Ramos (cell line): ENCODE measurements at regions not wholly inside any gene's neighbourhood (a gene's known extent, or its start where the extent isn't known, plus 50 kb on each side); places are given as distances from the start of the nearest gene placed in this dataset.

Experiments used
- in situ Hi-C: fragments of 300-500 bp; cut with MboI; formaldehyde crosslinking; loops from one replicate; pipeline ENCODE4 v1.14.3; 2022; ENCODE audit warnings: low sequenced_read_pairs; ENCODE audit not compliant: unreplicated experiment

DNA sequence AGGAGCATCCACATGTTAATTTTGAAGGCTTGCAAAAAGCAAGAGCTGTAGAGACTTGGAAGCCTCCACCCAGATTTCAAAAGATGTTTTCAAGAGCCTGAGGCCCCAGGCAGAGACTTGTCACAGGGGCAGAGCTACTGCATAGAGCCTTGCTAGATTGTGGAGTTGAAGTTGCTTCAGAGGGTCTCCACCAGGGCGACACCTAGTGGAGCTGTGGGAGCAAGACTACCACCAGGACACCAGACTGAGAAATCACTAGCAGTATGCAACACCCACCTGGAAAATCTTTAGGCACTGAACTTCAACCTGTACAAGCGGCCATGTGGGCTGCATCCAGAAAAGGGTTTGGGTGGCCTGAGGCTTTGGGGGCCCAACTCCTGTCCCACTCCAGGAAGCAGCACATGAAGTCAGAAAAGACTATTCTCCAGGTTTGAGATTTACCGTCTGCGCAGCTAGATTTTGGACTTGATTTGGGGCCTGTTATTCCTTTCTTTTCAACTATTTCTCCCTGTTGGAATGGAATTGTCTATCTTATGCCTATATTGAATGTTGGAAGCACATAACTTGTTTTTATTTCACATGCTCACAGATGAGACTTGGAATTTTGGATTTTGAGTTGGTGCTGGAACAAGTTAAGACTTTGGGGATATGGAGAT lies 508.6 kb downstream of the FLRT2 start:
- in situ Hi-C loops, result no loop called here

- in situ Hi-C loops, result no loop called here
Measured at GRCh38 chr14:86035882-86036281, 505.9 kb downstream of the FLRT2 start.

GRCh38 chr14:86027990-86028389 lies 498.0 kb downstream of the FLRT2 start:
- in situ Hi-C loops, result no loop called here

GRCh38 chr14:86027144-86027543 lies 497.2 kb downstream of the FLRT2 start:
- in situ Hi-C loops, result no loop called here

- in situ Hi-C loops, result no loop called here
Measured at GRCh38 chr14:86022031-86022629, 492.2 kb downstream of the FLRT2 start.

DNA sequence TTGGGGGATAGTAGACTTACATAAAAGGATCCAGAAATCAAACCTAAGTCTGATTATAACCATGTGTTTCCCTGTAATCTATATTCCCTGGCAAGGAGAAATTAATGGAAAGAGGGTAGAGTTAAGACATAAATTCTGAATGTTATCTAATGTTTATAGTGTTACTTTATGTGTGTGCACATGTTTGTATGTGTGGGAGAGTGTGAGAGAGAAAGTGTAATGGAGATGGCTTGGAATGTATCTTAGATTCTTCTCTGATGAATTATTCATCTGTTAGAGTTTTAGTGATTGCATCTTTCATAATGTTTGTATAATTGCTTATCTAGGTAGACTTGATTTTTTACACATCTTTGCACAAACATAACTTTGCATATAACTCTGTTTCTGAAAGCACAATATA lies 490.9 kb downstream of the FLRT2 start:
- in situ Hi-C loops, result no loop called here

DNA sequence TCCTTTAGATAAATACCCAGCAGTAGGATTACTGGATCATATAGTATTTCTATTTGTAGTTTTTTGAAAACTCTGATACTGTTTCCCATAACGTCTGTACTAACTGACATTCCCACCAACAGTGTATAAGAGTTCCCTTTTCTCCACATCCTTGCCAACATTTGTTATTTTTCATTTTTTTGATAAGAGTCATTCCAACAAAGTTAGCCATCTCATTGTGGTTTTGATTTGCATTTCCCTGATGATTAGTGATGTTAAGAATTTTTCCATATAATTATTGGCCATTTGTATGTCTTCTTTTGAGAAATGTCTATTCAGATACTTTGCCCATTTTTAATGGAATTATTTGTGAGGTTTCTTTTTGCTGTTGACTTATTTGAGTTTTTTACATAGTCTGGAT lies 486.0 kb downstream of the FLRT2 start:
- in situ Hi-C loops, result no loop called here

- in situ Hi-C loops, result no loop called here
Measured at GRCh38 chr14:86015511-86015910, 485.6 kb downstream of the FLRT2 start.

DNA sequence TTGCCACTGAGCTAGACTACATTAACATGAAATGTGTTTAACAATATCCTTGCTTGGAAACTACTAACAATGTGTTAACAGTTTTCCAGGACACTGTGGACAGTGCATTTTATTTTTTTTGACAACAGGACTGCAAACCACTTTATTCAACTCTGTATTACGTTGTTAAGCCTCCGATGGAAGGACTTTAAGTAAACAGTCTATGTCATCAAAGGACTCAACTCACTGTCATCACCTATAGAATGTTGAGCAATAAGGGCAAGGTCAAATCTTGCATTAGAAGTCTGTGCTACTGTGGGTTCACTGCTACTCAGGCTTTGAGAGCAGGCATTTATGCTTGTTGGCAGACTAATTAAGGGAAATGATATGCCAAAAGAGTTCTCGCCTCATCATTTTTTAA lies 483.7 kb downstream of the FLRT2 start:
- in situ Hi-C loops, result no loop called here

GRCh38 chr14:86012461-86012860 lies 482.5 kb downstream of the FLRT2 start:
- in situ Hi-C loops, result no loop called here

DNA sequence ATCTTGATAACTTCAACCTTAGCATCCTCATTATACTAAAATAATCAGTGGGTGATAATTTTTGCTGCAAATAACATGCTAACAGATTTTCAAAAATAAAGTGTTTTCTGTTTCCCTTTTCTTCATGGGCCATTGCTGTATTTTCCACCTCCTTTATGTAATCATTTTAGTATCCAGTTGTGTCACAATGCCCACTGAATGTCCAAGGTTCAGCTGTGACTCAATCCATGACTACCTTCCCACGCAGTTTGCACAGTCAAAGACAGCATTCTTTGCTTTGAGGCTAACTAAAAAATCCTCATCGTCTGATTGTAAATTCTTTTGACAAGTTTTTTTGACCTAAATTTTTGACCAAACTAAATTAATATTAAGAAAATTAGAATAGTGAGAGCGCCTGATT lies 474.1 kb downstream of the FLRT2 start:
- in situ Hi-C loops, result no loop called here

GRCh38 chr14:85996551-85996950 lies 466.6 kb downstream of the FLRT2 start:
- in situ Hi-C loops, result no loop called here

DNA sequence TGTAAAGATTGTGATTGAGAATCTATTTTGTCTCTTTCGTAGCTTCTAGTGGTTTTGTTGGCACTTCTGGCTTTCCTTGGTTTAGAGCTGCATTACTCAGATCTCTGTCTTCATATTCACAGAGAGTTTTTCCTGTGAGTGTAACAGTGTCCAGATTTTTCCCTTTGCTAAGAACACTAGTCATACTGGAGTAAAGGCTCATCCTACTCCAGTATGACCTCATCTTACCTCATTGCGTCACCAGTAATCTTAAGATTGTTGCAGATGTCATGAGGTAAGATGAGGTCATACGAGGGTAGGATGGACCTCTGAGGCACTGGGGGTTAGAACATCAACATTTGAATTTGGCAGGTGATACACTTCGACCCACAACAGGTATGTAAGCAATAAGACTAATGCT lies 461.2 kb downstream of the FLRT2 start:
- in situ Hi-C loops, result no loop called here

GRCh38 chr14:85987907-85988306 lies 458.0 kb downstream of the FLRT2 start:
- in situ Hi-C loops, result no loop called here

DNA sequence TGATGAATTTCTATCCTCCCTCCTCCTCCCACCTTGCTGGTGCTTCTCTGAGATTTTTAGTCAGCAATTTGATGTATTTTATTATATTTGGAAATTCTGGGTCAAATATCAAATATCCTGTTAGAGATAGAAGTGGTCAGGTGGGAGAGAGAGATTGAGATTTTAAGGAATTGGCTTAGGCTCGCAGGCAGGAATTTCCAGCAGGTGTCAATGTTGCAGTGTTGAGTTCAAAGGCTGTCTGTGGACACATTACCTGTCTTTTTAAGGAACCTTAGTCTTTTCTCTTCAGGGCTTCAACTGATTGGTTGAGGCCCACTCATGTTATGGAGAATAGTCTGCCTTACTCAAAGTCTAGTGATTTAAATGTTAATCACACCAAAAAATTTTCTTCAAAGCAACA lies 457.3 kb downstream of the FLRT2 start:
- in situ Hi-C loops, result no loop called here

DNA sequence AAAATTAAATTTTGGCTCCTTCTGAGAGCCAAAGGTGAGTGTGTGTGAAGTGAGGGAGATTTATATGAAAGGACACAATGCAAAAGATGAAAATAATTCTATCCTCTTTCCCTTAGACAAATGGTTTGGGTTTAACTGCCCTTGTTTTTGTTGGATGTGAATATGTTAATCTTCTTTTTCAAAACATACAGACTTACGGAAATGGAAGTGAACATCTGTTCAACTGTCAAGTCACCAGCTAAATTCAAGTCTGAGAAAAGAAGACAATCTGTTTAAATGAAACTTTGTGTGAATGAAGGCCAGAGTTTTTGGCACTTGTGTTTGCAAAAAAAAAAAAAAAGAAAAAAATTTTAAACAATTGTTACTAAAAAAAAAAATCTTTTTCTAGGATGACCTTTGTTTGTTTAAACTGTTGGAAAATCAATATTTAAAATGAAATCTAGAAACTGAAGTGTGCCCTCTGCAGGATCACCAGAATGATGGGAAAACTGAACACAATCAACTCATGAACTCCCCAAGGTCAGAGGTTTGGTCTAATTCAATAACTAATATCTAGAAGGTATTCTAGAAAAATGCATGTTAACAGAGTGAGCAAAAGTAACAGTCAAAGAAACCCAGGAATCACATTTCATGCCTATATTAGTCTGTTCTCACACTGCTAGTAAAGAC lies 448.8 kb downstream of the FLRT2 start:
- in situ Hi-C loops, result no loop called here

GRCh38 chr14:85974602-85975001 lies 444.7 kb downstream of the FLRT2 start:
- in situ Hi-C loops, result no loop called here

DNA sequence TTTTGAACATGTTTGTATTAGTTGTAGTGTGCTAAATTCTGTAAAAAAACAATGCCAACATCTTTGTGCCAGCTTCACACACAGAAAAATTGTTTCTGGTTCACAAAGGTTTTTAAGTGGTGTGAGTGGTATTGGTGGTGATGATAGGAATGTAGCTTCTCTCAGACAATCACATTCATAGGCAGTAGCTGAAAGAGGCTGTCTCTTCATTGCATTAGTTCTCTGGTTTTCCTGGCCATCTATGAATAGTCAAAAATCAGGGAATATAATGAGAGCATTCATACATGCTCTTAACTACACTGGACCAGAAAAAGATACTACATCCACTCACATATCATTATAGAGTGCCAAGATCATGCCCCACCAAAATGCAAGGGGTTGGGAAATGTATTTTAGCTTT lies 433.5 kb downstream of the FLRT2 start:
- in situ Hi-C loops, result no loop called here

DNA sequence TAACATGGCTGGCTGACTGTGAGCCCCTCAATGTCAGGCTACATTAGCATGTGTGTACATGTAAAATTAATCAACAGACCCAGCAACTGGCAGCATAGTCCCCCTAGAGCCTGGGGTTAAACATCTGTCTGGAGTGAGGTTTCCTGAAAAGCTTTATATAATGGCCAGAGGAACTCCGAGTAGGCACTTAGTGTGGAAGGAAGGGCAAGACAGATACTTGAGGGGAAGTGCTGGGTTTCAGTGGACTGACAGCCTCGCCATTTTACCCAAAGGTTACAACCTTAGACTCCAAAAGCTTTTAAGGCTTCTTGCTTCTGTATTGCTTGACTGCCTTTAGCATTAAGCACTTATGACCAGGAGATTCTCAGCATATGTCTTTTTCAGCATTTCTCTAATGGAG lies 430.8 kb downstream of the FLRT2 start:
- in situ Hi-C loops, result no loop called here

DNA sequence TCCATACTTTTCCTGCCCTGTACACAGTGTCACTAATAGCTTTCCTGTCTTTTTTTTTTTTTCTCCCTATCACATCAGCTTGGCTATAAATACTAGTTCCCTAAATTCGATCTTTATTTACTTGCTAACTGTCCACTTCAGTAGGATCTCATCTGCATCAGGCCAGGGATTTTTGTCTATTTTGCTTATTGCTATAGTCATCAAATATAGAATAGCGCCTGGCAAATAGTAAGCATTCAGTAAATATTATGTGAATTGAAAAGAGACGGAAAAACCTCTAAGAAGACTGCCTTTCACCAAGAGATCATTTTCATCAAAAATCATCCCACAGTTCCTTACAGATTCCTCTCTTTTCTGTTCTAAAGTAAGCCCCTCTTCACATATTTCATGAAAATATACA lies 429.1 kb downstream of the FLRT2 start:
- in situ Hi-C loops, result no loop called here

- in situ Hi-C loops, result no loop called here
Measured at GRCh38 chr14:85958069-85958468, 428.1 kb downstream of the FLRT2 start.

DNA sequence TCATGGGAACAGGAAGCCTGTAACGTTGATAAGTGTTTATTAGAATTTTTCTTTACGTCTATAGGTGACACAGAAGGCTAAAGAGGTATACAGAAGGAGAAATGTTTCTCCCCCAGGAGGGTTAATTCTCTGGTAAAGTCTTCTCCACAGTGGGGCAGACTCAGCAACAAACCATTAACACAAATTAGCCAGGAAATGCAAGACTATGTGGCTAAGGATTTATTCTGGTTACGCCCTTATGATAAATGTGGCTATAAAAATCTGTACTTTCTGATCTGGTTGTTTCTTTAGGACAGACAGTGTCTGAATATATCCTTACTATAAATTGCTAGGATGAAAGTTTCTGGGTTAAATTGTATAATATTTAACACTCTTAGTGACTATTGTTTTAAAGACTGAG lies 423.3 kb downstream of the FLRT2 start:
- in situ Hi-C loops, result no loop called here
